ENCODE measurements at regions not wholly inside any gene's neighbourhood (a gene's known extent, or its start where the extent isn't known, plus 50 kb on each side); places are given as distances from the start of the nearest gene placed in this dataset.

DNA sequence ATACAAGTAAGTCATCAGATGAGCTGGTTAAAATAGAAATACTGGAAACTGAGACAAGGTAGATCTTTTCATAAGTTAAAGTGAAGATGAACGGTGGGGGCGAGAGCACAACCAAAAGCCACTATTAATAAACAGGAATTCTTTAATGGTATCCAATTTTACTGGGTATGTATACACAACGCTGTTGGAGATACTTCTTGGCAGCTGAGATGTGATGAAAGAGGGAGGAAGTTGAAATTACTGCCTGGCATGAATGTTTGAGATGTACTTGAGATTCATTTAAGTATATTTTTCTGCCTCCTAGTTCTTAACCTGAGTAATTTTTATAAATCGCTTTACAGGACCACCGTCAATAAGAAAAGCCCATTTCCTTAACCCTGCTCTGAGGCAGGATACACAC is 110.0 kb upstream of the ZRANB2 start:
- Histone ChIP-seq H3K9me2 (no peaks in the 10 kb centered on the region), H3K9me3 (no peaks in the 10 kb centered on the region), H3K4me2 (no peak overlapping the region), H3K36me3 (replicated peaks in 1 of 2; ENCODE audit: control insufficient read depth in 1 of 2, insufficient read depth in 2 of 2, low read length in 1 of 2) (no peaks in the 10 kb centered on the region), H4K20me1 (ENCODE audit: insufficient read depth) (no peaks in the 10 kb centered on the region), H3K9ac (no peak overlapping the region), H3K27ac (ENCODE audit: low read depth in 2 of 2, low read length in 1 of 2) (no peak overlapping the region), H3K4me3 (ENCODE audit: low read depth in 2 of 2, low read length in 1 of 2) (no peak overlapping the region), H2AFZ (ENCODE audit: low read depth) (no peak overlapping the region), H3K4me1 (ENCODE audit: control insufficient read depth in 1 of 2, insufficient read depth in 2 of 2, low read depth in 1 of 2, low read length in 1 of 2) (no peaks in the 10 kb centered on the region), H3K27me3 (ENCODE audit: insufficient read depth) (no peaks in the 10 kb centered on the region), H3K79me2 (ENCODE audit: insufficient read depth) (no peaks in the 10 kb centered on the region), H3F3A (replicated peaks; ENCODE audit: insufficient read depth) (no peaks in the 10 kb centered on the region)
- POLR2A ChIA-PET, result no interaction called here
- CTCF ChIA-PET, result interaction anchor here (0.8 to 1.6 kb wide), 2 partner anchors 23 to 52 kb away, joined by 3 read pairs; no protein-coding TSS in a partner anchor
- DNase-seq, result no peak
- 54% methylated on average over 5 of the region's 5 CpGs for WGBS (ENCODE audit: low lambda C conversion rate)
- TF ChIP-seq, protein P1, sequence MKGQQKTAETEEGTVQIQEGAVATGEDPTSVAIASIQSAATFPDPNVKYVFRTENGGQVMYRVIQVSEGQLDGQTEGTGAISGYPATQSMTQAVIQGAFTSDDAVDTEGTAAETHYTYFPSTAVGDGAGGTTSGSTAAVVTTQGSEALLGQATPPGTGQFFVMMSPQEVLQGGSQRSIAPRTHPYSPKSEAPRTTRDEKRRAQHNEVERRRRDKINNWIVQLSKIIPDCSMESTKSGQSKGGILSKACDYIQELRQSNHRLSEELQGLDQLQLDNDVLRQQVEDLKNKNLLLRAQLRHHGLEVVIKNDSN (IDR thresholded peaks at IDR 0.05; ENCODE audit: borderline replicate concordance, low read depth), result no peak
- TF ChIP-seq, protein P2, sequence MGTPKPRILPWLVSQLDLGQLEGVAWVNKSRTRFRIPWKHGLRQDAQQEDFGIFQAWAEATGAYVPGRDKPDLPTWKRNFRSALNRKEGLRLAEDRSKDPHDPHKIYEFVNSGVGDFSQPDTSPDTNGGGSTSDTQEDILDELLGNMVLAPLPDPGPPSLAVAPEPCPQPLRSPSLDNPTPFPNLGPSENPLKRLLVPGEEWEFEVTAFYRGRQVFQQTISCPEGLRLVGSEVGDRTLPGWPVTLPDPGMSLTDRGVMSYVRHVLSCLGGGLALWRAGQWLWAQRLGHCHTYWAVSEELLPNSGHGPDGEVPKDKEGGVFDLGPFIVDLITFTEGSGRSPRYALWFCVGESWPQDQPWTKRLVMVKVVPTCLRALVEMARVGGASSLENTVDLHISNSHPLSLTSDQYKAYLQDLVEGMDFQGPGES (IDR thresholded peaks at IDR 0.05; ENCODE audit: low read depth, low read length), result no peak
- TF ChIP-seq, protein P3, sequence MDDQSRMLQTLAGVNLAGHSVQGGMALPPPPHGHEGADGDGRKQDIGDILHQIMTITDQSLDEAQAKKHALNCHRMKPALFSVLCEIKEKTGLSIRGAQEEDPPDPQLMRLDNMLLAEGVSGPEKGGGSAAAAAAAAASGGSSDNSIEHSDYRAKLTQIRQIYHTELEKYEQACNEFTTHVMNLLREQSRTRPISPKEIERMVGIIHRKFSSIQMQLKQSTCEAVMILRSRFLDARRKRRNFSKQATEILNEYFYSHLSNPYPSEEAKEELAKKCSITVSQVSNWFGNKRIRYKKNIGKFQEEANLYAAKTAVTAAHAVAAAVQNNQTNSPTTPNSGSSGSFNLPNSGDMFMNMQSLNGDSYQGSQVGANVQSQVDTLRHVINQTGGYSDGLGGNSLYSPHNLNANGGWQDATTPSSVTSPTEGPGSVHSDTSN (IDR thresholded peaks at IDR 0.05), result no peak
- TF ChIP-seq RFX5 (IDR thresholded peaks at IDR 0.05; ENCODE audit: low read length) (no peak), GATA2 (CRISPR knock-in tag; IDR thresholded peaks at IDR 0.05) (no peak), FOXJ3 (CRISPR knock-in tag; IDR thresholded peaks at IDR 0.05) (no peak), TEAD4 (IDR thresholded peaks at IDR 0.05; ENCODE audit: borderline replicate concordance, insufficient read depth) (no peak), SMC3 (IDR thresholded peaks at IDR 0.05; ENCODE audit: low read depth, low read length) (no peak), MXI1 (IDR thresholded peaks at IDR 0.05; ENCODE audit: low read depth, low read length) (no peak), MEF2A (IDR thresholded peaks at IDR 0.05; ENCODE audit: borderline replicate concordance, low read depth) (no peak), NRF1 (IDR thresholded peaks at IDR 0.05; ENCODE audit: low read depth, low read length) (no peak), FOSL2 (IDR thresholded peaks at IDR 0.05; ENCODE audit: borderline replicate concordance, low read depth) (no peak), GABPA (IDR thresholded peaks at IDR 0.05; ENCODE audit: low read depth) (no peak), CHD2 (IDR thresholded peaks at IDR 0.05; ENCODE audit: low read length, partially characterized antibody) (no peak)

DNA sequence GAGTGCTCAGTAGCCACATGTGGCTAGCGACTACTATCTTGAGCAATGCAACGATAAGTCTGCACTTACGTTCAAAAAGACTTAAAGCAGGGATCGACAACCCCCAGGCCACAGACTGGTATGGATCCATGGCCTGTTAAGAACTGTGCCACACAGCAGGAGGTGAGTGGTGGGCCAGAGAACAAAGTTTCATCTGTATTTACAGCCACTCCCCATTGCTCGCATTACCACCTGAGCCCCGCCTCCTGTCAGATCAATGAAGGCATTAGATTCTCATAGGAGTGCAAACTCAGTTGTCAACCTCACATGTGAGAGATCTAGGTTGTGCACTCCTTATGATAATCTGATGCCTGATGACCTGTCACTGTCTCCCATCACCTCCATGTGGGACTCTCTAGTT is 103.6 kb upstream of the ZRANB2 start:
- Histone ChIP-seq H3K27me3 (ENCODE audit: insufficient read depth) (no peaks in the 10 kb centered on the region), H3K4me2 (no peak overlapping the region), H4K20me1 (ENCODE audit: insufficient read depth) (no peaks in the 10 kb centered on the region), H2AFZ (ENCODE audit: low read depth) (no peak overlapping the region), H3F3A (replicated peaks; ENCODE audit: insufficient read depth) (no peaks in the 10 kb centered on the region), H3K9ac (no peak overlapping the region), H3K36me3 (replicated peaks in 1 of 2; ENCODE audit: control insufficient read depth in 1 of 2, insufficient read depth in 2 of 2, low read length in 1 of 2) (no peaks in the 10 kb centered on the region), H3K4me1 (ENCODE audit: control insufficient read depth in 1 of 2, insufficient read depth in 2 of 2, low read depth in 1 of 2, low read length in 1 of 2) (no peaks in the 10 kb centered on the region), H3K9me2 (no peaks in the 10 kb centered on the region), H3K27ac (ENCODE audit: low read depth in 2 of 2, low read length in 1 of 2) (no peak overlapping the region), H3K4me3 (ENCODE audit: low read depth in 2 of 2, low read length in 1 of 2) (no peak overlapping the region), H3K9me3 (no peaks in the 10 kb centered on the region), H3K79me2 (ENCODE audit: insufficient read depth) (no peaks in the 10 kb centered on the region)
- no peak for DNase-seq
- ChIA-PET CTCF (interaction anchor here (1.0 kb wide), 1 partner anchor 13 kb away, joined by 3 read pairs; no protein-coding TSS in a partner anchor), POLR2A (no interaction called here)
- whole genome bisulfite sequencing (ENCODE audit: low lambda C conversion rate), result 72% methylated on average over 5 of the region's 6 CpGs
- no peak for TF ChIP-seq NFIC (IDR thresholded peaks at IDR 0.05; ENCODE audit: borderline replicate concordance)
- no peak for TF ChIP-seq MEF2A (IDR thresholded peaks at IDR 0.05; ENCODE audit: borderline replicate concordance, low read depth)
- TF ChIP-seq YY1 (IDR thresholded peaks at IDR 0.05; ENCODE audit: low read depth), result no peak
- TF ChIP-seq, protein P3 (IDR thresholded peaks at IDR 0.05), result no peak
- TF ChIP-seq, protein P2 (IDR thresholded peaks at IDR 0.05; ENCODE audit: low read depth, low read length), result no peak
- no peak for TF ChIP-seq POLR2AphosphoS5 (IDR thresholded peaks at IDR 0.05; ENCODE audit: low read depth, low read length)
- TF ChIP-seq, protein P4, sequence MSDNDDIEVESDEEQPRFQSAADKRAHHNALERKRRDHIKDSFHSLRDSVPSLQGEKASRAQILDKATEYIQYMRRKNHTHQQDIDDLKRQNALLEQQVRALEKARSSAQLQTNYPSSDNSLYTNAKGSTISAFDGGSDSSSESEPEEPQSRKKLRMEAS (IDR thresholded peaks at IDR 0.05; ENCODE audit: low read depth), result no peak
- TF ChIP-seq GATA2 (CRISPR knock-in tag; IDR thresholded peaks at IDR 0.05), result no peak
- no peak for TF ChIP-seq TAF1 (IDR thresholded peaks at IDR 0.05; ENCODE audit: borderline replicate concordance, low read depth, low read length)
- no peak for TF ChIP-seq RAD21 (IDR thresholded peaks at IDR 0.05; ENCODE audit: low read length)
- no peak for TF ChIP-seq FOXM1 (IDR thresholded peaks at IDR 0.05; ENCODE audit: low read depth)
- TF ChIP-seq SIN3A (IDR thresholded peaks at IDR 0.05; ENCODE audit: borderline replicate concordance, low read depth, low read length), result no peak
- no peak for TF ChIP-seq ELF1 (IDR thresholded peaks at IDR 0.05)
- TF ChIP-seq CHD2 (IDR thresholded peaks at IDR 0.05; ENCODE audit: low read length, partially characterized antibody), result no peak
- no peak for TF ChIP-seq RFX5 (IDR thresholded peaks at IDR 0.05; ENCODE audit: low read length)
- TF ChIP-seq MXI1 (IDR thresholded peaks at IDR 0.05; ENCODE audit: low read depth, low read length), result no peak
- no peak for TF ChIP-seq TEAD4 (IDR thresholded peaks at IDR 0.05; ENCODE audit: borderline replicate concordance, insufficient read depth)
- TF ChIP-seq RXRA (IDR thresholded peaks at IDR 0.05; ENCODE audit: borderline replicate concordance, low read depth), result no peak
